Endodermal cell (in vitro differentiated cells): ENCODE measurements at regions not wholly inside any gene's neighbourhood (a gene's known extent, or its start where the extent isn't known, plus 50 kb on each side); places are given as distances from the start of the nearest gene placed in this dataset.

Source experiments
- DNase-seq: peaks from one replicate; pipeline ENCODE4 v3.0.0-alpha.2; 2017
- H3K27ac ChIP-seq: 2 replicates; pipeline ENCODE4 v1.5.1; 2013; ENCODE audit warnings: mild to moderate bottlenecking, low read depth, low read length, moderate library complexity
- H3K27me3 ChIP-seq: 2 replicates; pipeline ENCODE4 v1.6.1; 2013; ENCODE audit warnings: mild to moderate bottlenecking, low read length, moderate library complexity; ENCODE audit not compliant: insufficient read depth, control insufficient read depth, poor library complexity, severe bottlenecking
- H3K36me3 ChIP-seq: 2 replicates; pipeline ENCODE4 v1.7.0; 2013; ENCODE audit warnings: mild to moderate bottlenecking, low read length, moderate library complexity; ENCODE audit not compliant: control insufficient read depth, insufficient read depth
- H3K4me1 ChIP-seq: one replicate; pipeline ENCODE4 v1.7.0; 2013; ENCODE audit warnings: low read length; ENCODE audit not compliant: control insufficient read depth, insufficient read depth
- H3K4me3 ChIP-seq: 2 replicates; pipeline ENCODE4 v1.5.1; 2013; ENCODE audit warnings: mild to moderate bottlenecking, low read length, moderate library complexity
- H3K9ac ChIP-seq: 2 replicates; pipeline ENCODE4 v1.6.1; 2013; ENCODE audit warnings: mild to moderate bottlenecking, low read length, moderate library complexity; ENCODE audit not compliant: poor library complexity, severe bottlenecking; ENCODE audit errors: extremely low read depth
- H3K9me3 ChIP-seq: 2 replicates; pipeline ENCODE4 v1.6.1; 2013; ENCODE audit warnings: mild to moderate bottlenecking, low read length, moderate library complexity; ENCODE audit not compliant: control insufficient read depth
- H3K27ac Mint-ChIP-seq: 2 replicates; pipeline ENCODE4 v1.8.0; 2020; ENCODE audit warnings: mixed read lengths
- H3K27me3 Mint-ChIP-seq: 2 replicates; pipeline ENCODE4 v1.8.0; 2021; ENCODE audit warnings: mild to moderate bottlenecking, mixed read lengths; ENCODE audit not compliant: insufficient read depth
- H3K36me3 Mint-ChIP-seq: 2 replicates; pipeline ENCODE4 v1.8.0; 2020; ENCODE audit warnings: low read depth, mixed read lengths
- H3K4me1 Mint-ChIP-seq: 2 replicates; pipeline ENCODE4 v1.8.0; 2020; ENCODE audit warnings: mixed read lengths
- H3K4me3 Mint-ChIP-seq: 2 replicates; pipeline ENCODE4 v1.8.0; 2020; ENCODE audit warnings: mild to moderate bottlenecking, moderate library complexity, mixed read lengths
- H3K9me3 Mint-ChIP-seq: 2 replicates; pipeline ENCODE4 v1.8.0; 2020; ENCODE audit warnings: mild to moderate bottlenecking, mixed read lengths
- CTCF ChIP-seq: fragments of 200-600 bp; sonication (generic); conservative IDR thresholded peaks from 2 replicates; pipeline ENCODE4 v1.5.0; 2021; ENCODE audit warnings: antibody characterized with exemption, mild to moderate bottlenecking
- WGBS, 2 experiments: methylation state at CpG; one replicate each; pipeline versions ENCODE4 v1.1.5 to v1.1.7; 2013; ENCODE audit warnings: missing lambda C conversion rate in 2 of 2, mixed read lengths in 1 of 2; ENCODE audit not compliant: insufficient coverage in 1 of 2, insufficient read length in 1 of 2; 5-methylcytosine and 5-hydroxymethylcytosine counted together

- DNase-seq: no peak
- no peaks in the 10 kb centered on the region for H3K4me1 Mint-ChIP-seq
- peaks cover 65% of the 10 kb centered on the region for H3K9me3 Mint-ChIP-seq
- no peaks in the 10 kb centered on the region for H3K36me3 ChIP-seq
- peaks cover 3% of the 10 kb centered on the region for H3K27me3 Mint-ChIP-seq
- H3K9me3 ChIP-seq: peaks cover 5% of the 10 kb centered on the region
- H3K4me3 Mint-ChIP-seq: no peak overlapping the region
- H3K9ac ChIP-seq: no peak overlapping the region
- H3K27ac ChIP-seq: no peak overlapping the region
- 82% methylated on average over 2 of the region's 2 CpGs; no CpG with 5 or more reads in 1 of the 2 experiments for WGBS, 2 experiments
- H3K27me3 ChIP-seq: no peaks in the 10 kb centered on the region
- H3K36me3 Mint-ChIP-seq: no peaks in the 10 kb centered on the region
- no peak overlapping the region for H3K4me3 ChIP-seq
- TF ChIP-seq CTCF: peak; percentile 24
- H3K27ac Mint-ChIP-seq: no peak overlapping the region
- no peaks in the 10 kb centered on the region for H3K4me1 ChIP-seq
Observed at GRCh38 chrX:54695231-54695630, 102.8 kb downstream of the ITIH6 start.

- DNase-seq: no peak
- Histone ChIP-seq H3K4me1 (no peaks in the 10 kb centered on the region), H3K27me3 (no peaks in the 10 kb centered on the region), H3K9ac (no peak overlapping the region), H3K27ac (no peak overlapping the region), H3K36me3 (no peaks in the 10 kb centered on the region), H3K9me3 (peaks cover 5% of the 10 kb centered on the region), H3K4me3 (no peak overlapping the region)
- no peak overlapping the region for H3K27ac Mint-ChIP-seq
- peaks cover 3% of the 10 kb centered on the region for H3K27me3 Mint-ChIP-seq
- WGBS, 2 experiments: 79 to 94% methylated on average over 2 to 6 of the region's 6 CpGs
- no peak for TF ChIP-seq CTCF
- H3K36me3 Mint-ChIP-seq: no peaks in the 10 kb centered on the region
- no peak overlapping the region for H3K4me3 Mint-ChIP-seq
- no peaks in the 10 kb centered on the region for H3K4me1 Mint-ChIP-seq
- H3K9me3 Mint-ChIP-seq: peaks cover 70% of the 10 kb centered on the region
Observed at GRCh38 chrX:54695816-54696487, 102.1 kb downstream of the ITIH6 start.
